IPS DF 6.9 (cell line): ENCODE measurements at regions not wholly inside any gene's neighbourhood (a gene's known extent, or its start where the extent isn't known, plus 50 kb on each side); places are given as distances from the start of the nearest gene placed in this dataset.

ENCODE experiments used
- DNase-seq: peaks from one replicate; pipeline ENCODE4 v3.0.0-alpha.2; 2013; ENCODE audit warnings: low read depth, low spot score
- H3K27ac ChIP-seq: one replicate; pipeline ENCODE4 v1.5.1; 2013; ENCODE audit warnings: low read length, control low read depth
- H3K27me3 ChIP-seq: 2 replicates; pipeline ENCODE4 v1.6.1; 2013; ENCODE audit warnings: mild to moderate bottlenecking, low read length; ENCODE audit not compliant: control insufficient read depth, insufficient read depth
- H3K36me3 ChIP-seq: 2 replicates; pipeline ENCODE4 v1.6.1; 2013; ENCODE audit warnings: low read length; ENCODE audit not compliant: control insufficient read depth, insufficient read depth
- H3K4me1 ChIP-seq: 2 replicates; pipeline ENCODE4 v1.6.1; 2013; ENCODE audit warnings: low read length; ENCODE audit not compliant: control insufficient read depth, insufficient read depth
- H3K4me3 ChIP-seq: 2 replicates; pipeline ENCODE4 v1.5.1; 2013; ENCODE audit warnings: mild to moderate bottlenecking, low read length
- H3K9me3 ChIP-seq: 2 replicates; pipeline ENCODE4 v1.6.1; 2013; ENCODE audit warnings: low read length, inconsistent platforms; ENCODE audit not compliant: control insufficient read depth, insufficient read depth
- WGBS: extraction: QIAGEN DNeasy Blood & Tissue Kit; methylation state at CpG from one replicate; pipeline ENCODE4 v1.1.7; 2013; ENCODE audit warnings: mixed read lengths, missing lambda C conversion rate; ENCODE audit not compliant: insufficient read length, insufficient coverage; 5-methylcytosine and 5-hydroxymethylcytosine counted together

DNA sequence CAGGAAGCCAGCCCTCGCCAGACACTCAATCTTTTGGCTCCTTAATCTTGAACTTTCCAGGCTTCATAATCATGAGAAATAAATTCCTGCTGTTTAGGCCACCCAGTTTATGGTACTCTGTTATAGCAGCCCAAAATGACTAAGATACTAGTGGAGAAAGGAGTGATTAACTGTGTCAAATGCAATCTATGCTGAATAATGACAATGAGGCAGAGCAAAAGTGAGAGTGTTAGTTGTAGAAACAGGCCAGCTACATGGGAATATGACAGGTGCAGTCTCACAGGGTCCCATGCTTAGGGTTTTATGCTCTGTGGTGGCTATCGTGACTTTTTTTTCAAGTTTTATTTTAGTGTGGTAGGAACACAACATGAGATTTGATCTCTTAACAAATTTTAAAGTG lies 888.8 kb downstream of the TTLL7 start:
- no peak for DNase-seq
- Histone ChIP-seq H3K4me1 (no peaks in the 10 kb centered on the region), H3K27ac (no peak overlapping the region), H3K36me3 (no peaks in the 10 kb centered on the region), H3K4me3 (no peak overlapping the region), H3K27me3 (no peaks in the 10 kb centered on the region), H3K9me3 (no peaks in the 10 kb centered on the region)
- no CpG with 5 or more reads among the region's 2 CpGs for WGBS

DNA sequence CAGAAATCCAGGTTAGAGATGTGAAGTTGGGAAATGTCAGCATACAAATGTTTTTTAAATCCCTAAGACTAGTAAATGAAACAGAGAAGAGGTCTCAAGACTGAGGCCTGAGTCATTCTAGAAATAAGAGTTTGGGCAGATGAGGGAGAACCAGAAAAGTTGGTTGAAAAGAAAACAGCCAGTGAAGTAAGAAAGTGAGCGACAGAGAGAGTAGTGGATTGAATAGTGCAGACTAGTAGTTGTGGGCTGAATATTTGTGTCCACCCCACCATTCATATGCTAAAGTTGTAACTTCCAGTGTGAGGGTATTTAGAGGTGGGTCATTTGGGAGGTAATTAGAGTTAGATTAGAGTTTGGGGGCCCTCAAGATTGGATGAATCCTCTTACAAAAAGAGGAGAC lies 889.2 kb downstream of the TTLL7 start:
- no peaks in the 10 kb centered on the region for H3K27me3 ChIP-seq
- no peak overlapping the region for H3K27ac ChIP-seq
- H3K9me3 ChIP-seq, result no peaks in the 10 kb centered on the region

DNA sequence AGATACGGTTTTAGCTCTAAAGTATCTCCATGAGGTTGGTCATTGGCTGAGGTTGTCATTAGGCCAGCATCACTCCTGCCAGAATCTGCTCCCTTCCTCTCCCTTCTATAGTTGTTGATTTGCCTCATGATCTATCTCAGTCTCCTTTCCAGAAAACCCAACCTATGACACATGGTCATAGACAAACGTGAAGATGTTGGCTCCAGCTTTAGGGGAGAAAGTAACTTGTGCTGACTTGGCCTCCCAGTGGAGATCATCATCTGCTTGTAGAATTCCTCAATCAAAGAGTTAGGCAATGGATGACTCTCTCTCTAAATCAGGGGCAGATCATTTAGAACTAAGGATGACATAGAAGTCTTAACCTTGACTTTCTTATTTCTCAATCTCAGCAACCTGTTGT lies 894.4 kb downstream of the TTLL7 start:
- H3K4me1 ChIP-seq, result peaks cover 1% of the 10 kb centered on the region; the same call in 1 of the 2 replicates
- no CpG with 5 or more reads among the region's 2 CpGs for WGBS

More for the DNA sequence above, 889.2 kb downstream of the TTLL7 start:
- no peaks in the 10 kb centered on the region for H3K4me1 ChIP-seq
- no peak overlapping the region for H3K4me3 ChIP-seq
- H3K36me3 ChIP-seq, result no peaks in the 10 kb centered on the region
- no CpG with 5 or more reads among the region's 1 CpG for WGBS
- DNase-seq, result no peak

DNA sequence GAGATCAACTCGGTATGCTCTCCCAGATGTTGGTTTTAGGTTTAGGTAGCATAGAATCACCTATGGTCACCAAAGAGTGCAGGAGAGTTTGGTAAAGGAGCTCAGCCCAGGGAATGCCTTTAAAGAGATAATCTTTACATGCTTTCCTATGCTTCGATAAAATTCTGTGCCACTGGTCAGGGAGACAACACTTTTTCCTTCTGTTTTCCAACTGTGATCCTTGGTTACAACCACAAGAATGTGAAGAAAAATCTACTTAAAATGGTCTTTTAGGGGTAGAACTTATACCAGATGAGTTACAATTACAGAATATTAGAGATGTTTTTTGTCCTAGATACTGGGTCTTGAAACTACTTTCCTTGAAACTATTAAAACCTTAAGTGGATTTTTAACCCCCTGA lies 895.6 kb downstream of the TTLL7 start:
- Histone ChIP-seq H3K36me3 (no peaks in the 10 kb centered on the region), H3K4me1 (peaks cover 1% of the 10 kb centered on the region; the same call in 1 of the 2 replicates), H3K27ac (no peak overlapping the region), H3K9me3 (no peaks in the 10 kb centered on the region), H3K27me3 (no peaks in the 10 kb centered on the region), H3K4me3 (no peak overlapping the region)
- no CpG with 5 or more reads among the region's 2 CpGs for WGBS
- no peak for DNase-seq

More for the DNA sequence above, 894.4 kb downstream of the TTLL7 start:
- Histone ChIP-seq H3K9me3 (no peaks in the 10 kb centered on the region), H3K4me3 (no peak overlapping the region), H3K27ac (no peak overlapping the region), H3K27me3 (no peaks in the 10 kb centered on the region), H3K36me3 (no peaks in the 10 kb centered on the region)
- DNase-seq, result no peak

DNA sequence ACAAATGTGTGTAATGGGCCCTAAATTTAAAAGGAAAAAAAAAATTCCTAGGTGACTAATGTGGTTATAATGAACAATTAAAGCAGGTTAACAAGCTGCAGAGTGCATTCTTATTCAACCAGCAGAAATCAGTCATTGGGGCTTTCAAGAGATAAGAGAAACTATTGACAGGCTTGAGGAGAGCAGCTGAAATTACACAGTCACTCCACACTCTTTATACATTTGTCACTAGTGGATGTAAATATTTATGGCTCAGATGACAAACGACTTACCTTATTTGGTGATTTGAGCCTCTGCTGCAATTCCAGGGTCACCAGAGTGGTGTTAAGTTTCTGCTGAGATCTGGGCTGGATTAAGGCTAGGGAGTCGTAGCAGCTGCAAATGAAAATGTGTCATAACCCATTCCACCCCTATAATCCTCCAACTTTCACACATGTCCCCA lies 896.3 kb downstream of the TTLL7 start:
- no peak overlapping the region for H3K4me3 ChIP-seq
- H3K36me3 ChIP-seq, result no peaks in the 10 kb centered on the region
- no peak for DNase-seq
- no peaks in the 10 kb centered on the region for H3K9me3 ChIP-seq
- no peak overlapping the region for H3K27ac ChIP-seq
- H3K4me1 ChIP-seq, result peaks cover 1% of the 10 kb centered on the region; the same call in 1 of the 2 replicates
- no peaks in the 10 kb centered on the region for H3K27me3 ChIP-seq
- no CpG with 5 or more reads among the region's 2 CpGs for WGBS

DNA sequence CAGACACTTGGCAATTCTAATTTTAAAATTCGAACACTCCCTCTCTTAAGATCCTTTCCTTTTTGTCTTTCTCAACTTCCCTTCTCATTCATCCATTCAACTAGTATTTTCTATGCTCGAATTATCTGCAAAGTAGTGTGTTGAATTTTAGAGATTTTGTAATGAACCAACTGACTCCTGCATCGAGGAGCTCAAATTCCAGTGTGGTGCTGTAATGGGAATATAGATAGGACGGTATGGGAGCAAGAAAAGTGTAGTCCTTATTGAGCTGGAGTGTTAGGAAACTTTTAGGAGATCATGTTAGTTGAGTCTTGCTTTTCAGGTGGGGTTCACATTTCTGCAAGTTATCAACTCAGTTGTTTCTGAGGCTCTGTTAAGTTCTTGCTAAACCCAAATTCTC lies 897.5 kb downstream of the TTLL7 start:
- no peaks in the 10 kb centered on the region for H3K9me3 ChIP-seq
- no peaks in the 10 kb centered on the region for H3K36me3 ChIP-seq
- 100% methylated on average over 2 of the region's 4 CpGs for WGBS
- DNase-seq, result no peak
- no peaks in the 10 kb centered on the region for H3K27me3 ChIP-seq
- H3K4me3 ChIP-seq, result no peak overlapping the region
- H3K27ac ChIP-seq, result no peak overlapping the region
- peaks cover 1% of the 10 kb centered on the region; the same call in 1 of the 2 replicates for H3K4me1 ChIP-seq

DNA sequence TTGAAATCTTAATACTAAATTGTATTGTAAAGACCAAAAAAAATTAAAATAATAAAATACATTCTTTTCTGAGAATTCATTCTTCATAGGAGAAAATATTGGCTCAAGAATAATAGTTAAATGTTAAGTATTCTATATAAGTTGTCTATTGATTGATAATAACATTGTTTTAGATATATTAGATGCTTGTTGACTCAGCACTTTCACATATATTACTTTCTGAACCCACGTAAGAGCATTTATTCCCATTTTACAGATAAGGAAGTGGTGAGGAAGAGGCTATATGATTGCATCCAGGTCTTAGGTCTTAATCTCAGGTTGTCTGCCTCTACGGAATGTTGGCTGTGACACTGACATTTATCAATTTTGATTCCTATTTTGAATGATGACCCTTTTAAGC lies 898.8 kb downstream of the TTLL7 start:
- WGBS, result no CpG with 5 or more reads among the region's 2 CpGs
- Histone ChIP-seq H3K27ac (no peak overlapping the region), H3K4me3 (no peak overlapping the region), H3K36me3 (no peaks in the 10 kb centered on the region), H3K9me3 (no peaks in the 10 kb centered on the region), H3K4me1 (peaks cover 1% of the 10 kb centered on the region; the same call in 1 of the 2 replicates), H3K27me3 (no peaks in the 10 kb centered on the region)
- no peak for DNase-seq

DNA sequence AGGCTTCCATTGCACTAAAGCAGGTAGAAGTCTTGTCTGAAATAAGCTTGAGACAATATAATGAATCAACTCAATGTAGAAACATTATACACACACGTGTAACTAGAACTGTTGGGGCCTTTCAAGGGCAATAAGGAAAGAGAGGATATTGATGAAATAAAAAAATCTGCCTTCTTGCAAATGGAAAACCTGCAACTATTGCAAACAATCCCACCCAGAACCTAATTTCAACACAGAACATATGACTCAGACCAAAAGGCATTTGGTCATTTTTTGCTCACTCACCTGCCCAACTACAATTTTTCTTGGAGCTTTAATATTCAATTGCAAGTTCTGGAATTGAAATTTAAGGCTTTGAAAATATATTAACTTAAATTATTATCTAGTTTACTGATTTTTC lies 900.1 kb downstream of the TTLL7 start:
- Histone ChIP-seq H3K27ac (no peak overlapping the region), H3K27me3 (no peaks in the 10 kb centered on the region), H3K4me3 (no peak overlapping the region), H3K4me1 (peaks cover 1% of the 10 kb centered on the region; the same call in 1 of the 2 replicates), H3K9me3 (no peaks in the 10 kb centered on the region), H3K36me3 (no peaks in the 10 kb centered on the region)
- no CpG with 5 or more reads among the region's 1 CpG for WGBS
- DNase-seq, result no peak

DNA sequence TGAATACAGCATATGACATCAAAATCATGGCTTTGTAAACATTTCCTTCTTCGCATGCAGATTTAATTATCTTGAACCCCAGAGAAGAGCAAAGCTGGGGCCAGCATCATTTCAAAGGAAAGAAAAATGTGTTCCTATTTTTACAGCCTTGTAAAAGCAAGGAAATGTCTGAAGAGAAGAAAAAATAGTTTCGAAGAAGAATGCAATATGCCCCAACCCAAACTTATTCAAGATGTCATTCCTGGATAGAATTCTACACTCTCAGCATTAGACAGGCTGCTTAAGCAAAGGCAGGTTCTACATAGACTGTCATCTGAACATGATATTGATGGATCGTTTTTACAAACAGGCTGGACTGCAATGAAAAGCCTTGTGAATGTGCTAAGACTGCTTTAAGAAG lies 900.8 kb downstream of the TTLL7 start:
- no peaks in the 10 kb centered on the region for H3K9me3 ChIP-seq
- DNase-seq, result no peak
- no peaks in the 10 kb centered on the region for H3K27me3 ChIP-seq
- no peak overlapping the region for H3K27ac ChIP-seq
- H3K4me3 ChIP-seq, result no peak overlapping the region
- H3K36me3 ChIP-seq, result no peaks in the 10 kb centered on the region
- peaks cover 1% of the 10 kb centered on the region; the same call in 1 of the 2 replicates for H3K4me1 ChIP-seq
- WGBS, result no CpG with 5 or more reads among the region's 3 CpGs

DNA sequence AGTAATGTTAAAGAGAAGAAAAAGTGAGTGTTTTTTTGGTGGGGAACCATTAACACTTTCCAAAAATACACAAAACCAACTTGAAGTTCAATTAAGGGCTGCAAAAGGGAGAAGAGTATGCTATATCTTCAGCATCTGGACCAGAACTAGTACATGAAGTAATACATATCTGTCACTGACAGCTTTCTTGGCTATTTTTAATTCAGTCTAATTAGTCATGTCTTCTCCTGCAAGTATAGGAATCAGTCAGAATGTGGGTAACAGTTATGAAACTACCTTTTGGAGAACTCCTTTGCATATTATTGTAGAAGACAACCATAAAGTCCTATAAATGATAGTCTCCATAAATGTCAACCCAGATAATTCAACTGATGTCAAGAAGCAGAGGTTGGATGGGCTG lies 901.2 kb downstream of the TTLL7 start:
- Histone ChIP-seq H3K4me1 (peaks cover 1% of the 10 kb centered on the region; the same call in 1 of the 2 replicates), H3K27ac (no peak overlapping the region), H3K4me3 (no peak overlapping the region), H3K36me3 (no peaks in the 10 kb centered on the region), H3K27me3 (no peaks in the 10 kb centered on the region), H3K9me3 (no peaks in the 10 kb centered on the region)
- no peak for DNase-seq

DNA sequence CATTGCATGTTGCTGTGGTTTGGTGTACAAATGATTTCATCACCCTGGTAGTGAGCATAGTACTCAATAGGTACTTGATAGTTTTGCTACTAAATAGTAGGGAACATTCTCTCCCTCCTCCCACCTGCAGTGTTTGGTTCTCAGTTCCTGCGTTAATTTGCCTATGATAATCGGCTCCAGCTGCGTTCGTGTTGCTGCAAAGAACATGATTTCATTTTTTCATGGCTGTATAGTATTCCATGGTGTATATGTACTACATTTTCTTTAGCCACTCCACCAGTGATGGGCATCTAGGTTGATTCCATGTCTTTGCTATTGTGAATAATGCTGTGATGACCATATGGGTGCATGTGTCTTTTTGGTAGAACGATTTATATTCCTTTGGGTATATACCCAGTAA lies 903.4 kb downstream of the TTLL7 start:
- H3K4me3 ChIP-seq, result no peak overlapping the region
- WGBS, result no CpG with 5 or more reads among the region's 5 CpGs
- H3K36me3 ChIP-seq, result no peaks in the 10 kb centered on the region
- no peaks in the 10 kb centered on the region for H3K9me3 ChIP-seq
- H3K27ac ChIP-seq, result no peak overlapping the region
- no peaks in the 10 kb centered on the region for H3K4me1 ChIP-seq
- no peak for DNase-seq
- no peaks in the 10 kb centered on the region for H3K27me3 ChIP-seq
